Jurkat, Clone E6-1 (cell line): ENCODE measurements at regions not wholly inside any gene's neighbourhood (a gene's known extent, or its start where the extent isn't known, plus 50 kb on each side); places are given as distances from the start of the nearest gene placed in this dataset.

Source experiments
- DNase-seq: peaks from one replicate; pipeline ENCODE4 v3.0.0-alpha.2; 2011; ENCODE audit warnings: low read depth, low spot score
- H3K4me3 ChIP-seq: 2 replicates; pipeline ENCODE4 v1.5.1; 2011; ENCODE audit warnings: mild to moderate bottlenecking, low read length, control low read depth, moderate library complexity

DNA sequence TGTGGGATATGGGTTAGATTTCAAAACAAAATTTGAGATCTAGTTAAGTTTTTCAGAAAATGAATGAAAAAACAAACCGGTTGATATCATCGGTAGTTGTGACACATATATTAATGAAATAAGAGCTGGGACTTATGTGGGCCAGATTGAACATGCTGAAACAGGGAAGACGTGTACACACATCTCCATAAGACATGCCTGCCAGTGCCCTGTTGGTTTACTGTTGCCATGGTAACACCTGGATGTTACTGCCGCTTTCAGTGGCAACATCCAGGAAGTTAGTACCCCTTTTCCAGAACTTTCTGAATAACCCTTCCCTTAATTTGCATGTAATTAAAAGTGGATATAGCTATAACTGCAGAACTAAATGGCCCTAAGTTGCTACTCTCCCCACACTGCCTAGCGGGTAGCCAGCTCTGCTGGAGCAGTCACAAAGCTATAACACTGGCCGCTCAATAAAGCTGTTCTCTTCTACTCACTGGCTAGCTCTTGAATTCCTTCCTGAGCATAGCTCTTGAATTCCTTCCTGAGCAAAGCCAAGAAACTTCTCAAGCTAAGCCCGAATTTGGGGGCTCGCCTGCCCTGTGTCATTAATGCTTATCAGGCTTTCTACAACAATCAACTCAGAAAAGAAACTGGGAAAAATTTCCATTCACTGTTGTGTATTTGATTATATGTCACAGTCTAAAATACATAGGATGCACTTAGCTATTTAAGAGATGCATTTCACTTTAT is 776.3 kb upstream of the CDH7 start:
- H3K4me3 ChIP-seq = no peak overlapping the region
- no peak for DNase-seq

DNA sequence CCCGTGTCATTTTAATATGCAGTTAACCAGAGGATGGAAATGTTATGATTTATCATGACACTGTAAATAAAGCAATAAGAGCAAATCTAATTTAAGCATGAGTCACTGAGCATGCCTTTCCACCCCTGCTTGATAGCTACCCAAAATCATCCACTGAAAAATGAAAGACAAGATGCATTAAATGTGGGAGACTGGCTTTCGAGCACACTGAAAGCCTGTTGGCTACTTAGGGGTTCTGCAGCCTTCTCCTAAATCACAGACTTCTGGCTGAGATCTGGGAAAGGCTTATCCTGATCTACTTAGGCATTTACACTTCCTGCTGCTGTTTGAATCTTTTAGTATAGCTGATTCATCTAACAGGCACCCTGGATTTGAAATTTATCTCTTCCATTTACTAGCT is 778.3 kb upstream of the CDH7 start:
- DNase-seq = no peak

DNA sequence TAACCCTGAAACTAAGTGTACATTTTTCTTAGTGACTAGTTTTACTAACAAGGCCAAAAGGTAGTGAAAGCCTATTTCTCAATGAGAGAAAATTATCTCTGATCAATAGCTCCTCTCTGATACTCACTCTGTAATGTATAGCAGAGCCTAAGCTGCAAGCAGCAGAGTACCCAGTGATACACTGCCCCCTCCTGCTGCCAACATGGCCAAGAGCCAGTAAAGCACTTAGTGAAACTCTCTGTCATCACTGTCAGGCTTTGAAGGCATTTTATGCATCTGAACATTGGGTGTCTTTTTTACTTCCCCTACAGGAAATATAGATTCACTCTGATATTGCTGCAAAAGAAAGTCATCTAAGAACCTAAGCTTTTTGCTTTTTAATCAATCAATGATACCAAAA is 784.1 kb upstream of the CDH7 start:
- no peak for DNase-seq

More for the DNA sequence above, 778.3 kb upstream of the CDH7 start:
- no peak overlapping the region for H3K4me3 ChIP-seq

DNA sequence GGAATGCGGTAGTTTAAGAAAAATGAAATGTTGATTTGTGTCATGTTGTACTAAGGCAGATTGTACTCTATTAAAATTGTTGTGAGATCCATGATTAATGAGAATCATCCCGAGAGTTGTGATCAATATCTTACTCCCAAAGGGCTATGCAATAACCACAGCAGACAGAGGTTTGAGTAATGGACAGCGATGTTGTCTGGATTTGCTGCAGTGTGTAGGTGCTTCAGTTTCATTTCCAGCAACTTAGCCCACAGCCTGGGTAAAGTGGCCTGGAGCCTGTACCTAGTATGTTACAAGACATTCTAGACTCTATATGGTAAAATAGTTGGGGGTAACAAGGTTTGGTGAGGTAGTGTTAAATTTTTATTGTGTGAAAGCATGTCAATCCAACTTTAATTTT is 794.3 kb upstream of the CDH7 start:
- H3K4me3 ChIP-seq = no peak overlapping the region

More for the DNA sequence above, 784.1 kb upstream of the CDH7 start:
- H3K4me3 ChIP-seq = no peak overlapping the region

DNA sequence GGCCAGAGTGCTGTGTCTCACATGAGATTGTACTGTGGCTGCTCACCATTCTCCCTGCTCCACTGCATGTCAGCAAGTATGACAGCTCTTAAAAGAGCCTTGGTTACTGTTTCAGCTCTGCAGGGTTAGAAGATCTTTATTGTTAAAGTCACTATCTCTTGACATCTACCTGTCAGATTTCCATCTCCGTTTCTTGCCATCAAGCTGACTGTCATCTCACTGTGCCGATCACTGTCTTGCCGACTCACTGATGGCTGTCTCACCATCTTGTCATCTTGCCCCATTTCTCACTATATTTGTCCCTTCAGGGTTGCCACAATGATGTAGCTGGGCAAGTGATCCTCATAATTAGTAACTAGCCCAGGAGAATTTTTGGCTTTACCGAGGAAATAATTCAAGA is 800.9 kb upstream of the CDH7 start:
- DNase-seq = no peak
- no peak overlapping the region for H3K4me3 ChIP-seq

More for the DNA sequence above, 794.3 kb upstream of the CDH7 start:
- no peak for DNase-seq

DNA sequence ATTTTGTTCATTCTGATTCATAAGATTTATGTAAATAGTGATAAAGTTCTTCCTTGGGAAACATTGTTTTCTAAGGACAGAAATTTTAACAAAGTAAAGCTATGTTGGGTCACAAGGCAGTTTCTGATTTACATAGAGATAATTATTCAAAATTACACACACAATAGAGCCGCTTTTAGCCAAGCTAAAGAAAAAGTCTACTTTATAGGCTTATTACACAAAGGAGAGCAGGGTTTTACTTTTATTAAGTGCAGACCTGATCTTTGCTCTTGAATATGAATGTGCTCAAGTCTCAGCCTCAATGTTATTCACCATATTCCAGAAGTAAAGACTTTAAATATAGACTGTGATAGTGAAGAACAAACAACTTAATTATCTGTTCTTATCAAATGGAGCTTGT is 787.8 kb upstream of the LINC00305 start:
- DNase-seq = no peak
- no peak overlapping the region for H3K4me3 ChIP-seq

DNA sequence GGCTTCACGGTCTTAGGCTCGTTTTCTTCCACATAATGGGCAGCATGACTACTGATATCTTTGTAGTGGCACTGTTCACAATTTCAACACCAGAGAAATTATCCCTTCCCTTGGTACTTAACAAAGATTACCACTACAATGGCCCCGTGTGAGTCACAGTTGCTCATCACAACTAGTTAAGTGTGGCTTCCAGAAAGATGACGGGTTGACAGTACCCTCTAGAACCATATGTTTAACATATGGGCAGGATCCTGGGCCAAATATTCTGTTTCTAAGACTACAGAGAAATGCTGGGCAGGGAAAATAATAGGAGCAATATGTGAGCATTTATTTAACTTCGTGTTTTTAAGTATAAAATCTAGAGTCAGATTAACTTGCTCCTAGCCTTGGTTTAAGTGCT is 780.1 kb upstream of the LINC00305 start:
- DNase-seq = no peak
- H3K4me3 ChIP-seq = no peak overlapping the region

DNA sequence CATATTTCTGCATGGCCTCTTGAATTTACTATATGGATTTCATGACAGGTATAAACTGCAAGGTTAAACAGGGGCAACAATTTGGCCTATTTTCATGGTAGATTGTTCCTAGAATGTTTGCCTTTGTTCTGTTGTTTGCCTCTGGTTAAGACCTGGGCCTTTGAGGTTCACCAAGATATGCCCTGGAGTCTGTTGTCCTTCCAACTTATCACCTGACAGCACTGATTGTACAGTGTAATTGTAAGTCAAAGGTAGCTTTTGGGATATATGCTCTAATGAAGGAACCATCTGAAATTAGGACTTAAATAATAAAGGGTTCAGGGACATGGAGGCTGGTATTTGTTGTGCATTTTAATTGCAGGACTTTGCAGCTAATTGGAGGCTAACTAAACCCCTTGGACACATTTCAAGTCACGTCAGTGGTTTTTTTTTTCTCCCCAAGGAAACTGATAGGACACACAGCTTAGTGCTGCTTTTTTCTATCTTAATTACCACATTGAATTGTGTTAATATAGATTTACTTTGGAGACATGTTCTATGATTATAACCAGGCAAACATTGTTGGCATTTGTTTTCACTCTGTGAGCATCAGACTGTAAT is 771.2 kb upstream of the LINC00305 start:
- H3K4me3 ChIP-seq = no peak overlapping the region
- DNase-seq = no peak

DNA sequence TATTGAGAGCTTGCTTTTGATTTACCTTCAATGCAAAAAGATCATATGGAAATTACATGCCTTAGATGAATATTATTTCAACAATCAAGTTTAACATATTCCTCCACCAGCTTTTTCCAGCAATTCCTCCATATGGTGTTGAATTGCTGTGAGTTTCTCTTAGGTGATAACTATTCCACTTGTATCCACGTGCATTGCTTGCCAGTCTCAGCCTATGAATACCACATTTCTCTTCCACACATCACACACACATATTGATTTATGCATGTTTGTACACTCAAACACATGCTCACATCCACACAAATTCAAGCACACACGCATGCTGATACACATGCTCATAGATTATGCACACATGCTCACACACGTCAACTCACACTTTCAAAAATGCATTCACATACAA is 770.0 kb upstream of the LINC00305 start:
- no peak for DNase-seq
- no peak overlapping the region for H3K4me3 ChIP-seq

DNA sequence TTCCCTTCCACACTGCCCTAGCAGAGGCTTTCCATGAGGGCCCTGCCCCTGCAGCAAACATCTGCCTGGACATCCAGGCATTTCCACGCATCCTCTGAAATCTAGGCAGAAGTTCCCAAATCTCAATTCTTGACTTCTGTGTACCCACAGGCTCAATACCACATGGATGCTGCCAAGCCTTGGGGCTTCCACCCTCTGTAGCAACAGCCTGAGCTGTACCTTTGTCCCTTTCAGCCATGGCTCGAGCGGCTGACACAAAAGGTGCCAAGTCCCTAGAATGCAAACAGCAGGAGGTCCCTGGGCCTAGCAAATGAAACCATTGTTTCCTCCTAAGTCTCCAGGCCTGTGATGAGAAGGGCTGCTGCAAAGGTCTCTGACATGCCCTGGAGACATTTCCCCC is 744.5 kb upstream of the LINC00305 start:
- no peak overlapping the region for H3K4me3 ChIP-seq
- no peak for DNase-seq

DNA sequence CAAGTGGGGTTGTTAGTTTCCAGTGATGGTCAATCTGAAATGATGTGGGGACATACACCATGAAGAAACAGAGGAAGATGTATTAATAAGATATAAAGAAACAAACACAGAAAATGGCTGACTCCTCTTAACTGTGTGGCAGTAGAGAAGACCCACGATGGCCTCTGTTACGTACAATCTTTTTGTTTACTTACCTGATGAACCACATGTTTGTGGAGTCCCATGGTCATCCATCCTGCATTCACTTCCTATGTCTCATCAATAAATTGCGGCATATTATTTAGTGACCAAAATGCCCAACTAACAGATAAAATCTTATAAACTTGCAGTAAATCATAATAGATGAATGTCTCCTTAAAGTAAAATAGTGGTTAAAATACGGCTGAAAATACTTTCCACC is 740.1 kb upstream of the LINC00305 start:
- no peak for DNase-seq
- H3K4me3 ChIP-seq = no peak overlapping the region

DNA sequence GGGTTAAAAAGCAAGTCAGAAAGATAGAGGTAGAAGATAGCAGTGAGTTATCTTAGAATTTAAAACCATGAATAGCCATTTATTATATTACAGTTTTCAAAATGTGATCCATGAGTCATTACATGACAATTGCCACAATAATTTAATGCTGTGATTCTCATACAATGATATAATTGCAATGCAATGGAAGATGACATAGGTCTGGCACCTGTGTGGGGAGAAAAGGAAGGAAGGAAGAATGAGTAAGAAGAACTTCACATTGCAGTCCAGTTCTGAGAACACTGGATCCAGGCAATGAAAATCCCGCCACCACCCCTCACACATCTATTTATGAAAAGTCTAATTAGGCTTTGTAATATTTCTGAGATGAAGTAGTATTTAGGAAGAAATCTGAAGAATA is 738.1 kb upstream of the LINC00305 start:
- no peak for DNase-seq
- H3K4me3 ChIP-seq = no peak overlapping the region

DNA sequence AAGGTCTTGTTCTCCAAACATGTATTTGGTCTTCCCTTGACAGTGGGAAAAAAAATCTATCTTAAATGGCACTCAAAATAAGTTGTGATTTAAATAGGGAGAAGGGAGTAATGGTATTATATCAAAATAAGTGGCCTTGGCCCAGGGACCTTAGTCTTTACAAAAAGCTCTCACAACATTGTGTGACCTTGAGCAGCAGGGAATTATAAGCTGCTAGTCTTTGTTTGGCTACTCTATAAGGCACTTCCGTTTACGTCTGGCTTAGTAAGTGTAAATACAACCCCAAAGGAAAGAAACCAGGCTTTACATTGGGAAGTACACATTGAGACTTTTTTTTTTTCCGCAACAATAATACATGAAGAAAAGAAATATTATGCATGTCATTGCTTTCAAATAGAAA is 734.0 kb upstream of the LINC00305 start:
- H3K4me3 ChIP-seq = no peak overlapping the region
- DNase-seq = no peak

DNA sequence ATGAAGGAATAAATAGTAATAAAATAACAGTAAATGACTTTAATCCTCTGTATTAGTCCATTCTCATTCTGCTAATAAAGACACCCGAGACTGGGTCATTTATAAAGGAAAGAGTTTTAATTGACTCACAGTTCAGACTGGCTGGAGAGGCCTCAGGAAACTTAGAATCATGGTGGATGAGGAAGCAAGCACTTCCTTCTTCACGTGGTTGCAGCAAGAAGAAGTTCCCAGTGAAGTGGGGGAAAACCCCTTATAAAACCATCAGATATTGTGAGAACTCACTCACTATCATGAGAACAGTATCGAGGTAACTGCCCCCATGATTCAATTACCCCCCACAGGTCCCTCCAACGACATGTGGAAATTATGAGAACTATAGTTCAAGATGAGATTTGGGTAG is 727.9 kb upstream of the LINC00305 start:
- H3K4me3 ChIP-seq = no peak overlapping the region
- no peak for DNase-seq

DNA sequence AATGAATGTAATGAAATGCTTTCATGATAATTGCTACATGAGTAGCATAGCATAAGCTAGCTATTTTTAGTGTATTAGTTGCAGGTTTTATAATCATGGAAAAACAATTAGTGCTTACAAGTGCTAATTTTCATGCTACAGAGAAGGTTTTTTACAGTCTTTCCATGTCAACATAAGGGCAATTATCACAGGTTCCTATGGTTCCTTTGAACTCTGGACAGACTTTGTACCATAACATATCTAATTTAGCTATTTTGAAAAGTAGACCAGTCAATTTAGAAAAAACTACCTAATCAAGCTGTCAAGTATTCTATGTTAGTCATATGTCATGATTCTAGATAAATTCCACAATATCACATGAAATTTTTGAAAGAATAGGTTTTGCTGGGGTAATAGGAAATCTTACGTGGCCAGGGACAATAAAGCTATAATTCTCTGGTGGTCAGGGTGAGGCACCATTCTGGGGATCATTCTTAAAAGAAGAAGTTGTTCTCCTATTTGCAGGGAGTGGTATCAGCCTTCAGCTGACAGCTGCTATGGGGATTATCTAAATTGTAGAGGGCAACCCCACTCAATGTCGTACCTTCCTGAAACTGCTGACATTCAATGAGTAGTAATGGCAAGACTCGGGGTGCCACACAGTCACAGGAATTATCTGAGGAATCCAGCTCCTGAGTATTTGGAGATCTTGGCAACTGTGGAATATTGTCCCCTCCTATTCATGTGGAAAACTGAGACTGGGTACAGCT is 724.0 kb upstream of the LINC00305 start:
- no peak overlapping the region for H3K4me3 ChIP-seq
- no peak for DNase-seq

DNA sequence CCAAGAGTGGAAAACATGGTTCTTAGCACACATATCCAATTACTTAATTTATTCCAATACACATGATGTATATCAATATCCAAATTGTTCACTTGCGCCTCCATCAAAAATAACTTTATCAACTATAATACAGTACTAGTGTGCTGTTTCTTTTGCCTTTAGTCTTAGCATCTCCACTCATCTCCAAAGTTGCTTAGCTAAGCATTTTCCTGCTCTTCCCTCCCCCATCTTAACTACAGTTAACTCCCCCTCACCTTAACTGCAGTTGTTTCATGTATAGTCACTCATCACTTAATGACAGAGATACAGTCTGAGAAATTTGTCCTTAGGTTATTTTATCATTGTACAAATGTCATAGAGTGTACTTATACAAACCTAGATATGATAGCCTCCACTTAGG is 705.2 kb upstream of the LINC00305 start:
- no peak for DNase-seq
- H3K4me3 ChIP-seq = no peak overlapping the region

DNA sequence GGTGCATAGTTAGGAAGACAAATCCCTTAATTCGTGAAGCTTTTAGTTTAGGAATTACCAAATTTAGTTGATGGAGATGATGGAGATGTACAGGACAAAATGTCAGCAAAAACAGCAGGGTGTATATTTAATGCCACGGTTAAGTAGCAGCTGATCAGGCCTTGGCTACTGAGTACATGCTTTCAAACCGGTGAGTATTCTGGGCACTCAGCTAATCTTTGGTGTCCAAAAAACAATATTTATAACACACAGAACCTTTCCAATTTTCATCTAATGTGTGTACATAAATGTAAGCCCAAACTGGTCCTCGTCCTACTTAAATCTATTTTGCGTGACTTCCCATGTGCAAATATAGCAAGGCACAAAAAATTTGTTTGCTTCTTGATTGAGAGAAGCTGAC is 703.4 kb upstream of the LINC00305 start:
- H3K4me3 ChIP-seq = no peak overlapping the region
- DNase-seq = no peak

DNA sequence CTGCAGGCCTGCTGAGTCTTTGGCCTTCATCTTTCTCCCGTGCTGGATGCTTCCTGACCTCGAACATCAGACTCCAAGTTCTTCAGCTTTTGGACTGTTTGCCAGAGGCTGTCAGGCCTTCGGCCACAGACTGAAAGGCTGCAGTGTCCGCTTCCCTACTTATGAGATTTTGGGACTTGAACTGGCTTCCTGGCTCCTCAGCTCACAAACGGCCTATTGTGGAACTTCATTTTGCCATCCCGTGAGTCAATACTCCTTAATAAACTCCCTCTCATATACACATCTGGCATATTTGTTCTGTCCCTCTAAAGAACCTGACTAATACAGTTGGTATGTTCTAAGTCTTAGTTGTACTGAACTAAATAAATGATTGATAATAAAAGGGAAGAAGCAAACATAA is 702.8 kb upstream of the LINC00305 start:
- DNase-seq = no peak
- H3K4me3 ChIP-seq = no peak overlapping the region

DNA sequence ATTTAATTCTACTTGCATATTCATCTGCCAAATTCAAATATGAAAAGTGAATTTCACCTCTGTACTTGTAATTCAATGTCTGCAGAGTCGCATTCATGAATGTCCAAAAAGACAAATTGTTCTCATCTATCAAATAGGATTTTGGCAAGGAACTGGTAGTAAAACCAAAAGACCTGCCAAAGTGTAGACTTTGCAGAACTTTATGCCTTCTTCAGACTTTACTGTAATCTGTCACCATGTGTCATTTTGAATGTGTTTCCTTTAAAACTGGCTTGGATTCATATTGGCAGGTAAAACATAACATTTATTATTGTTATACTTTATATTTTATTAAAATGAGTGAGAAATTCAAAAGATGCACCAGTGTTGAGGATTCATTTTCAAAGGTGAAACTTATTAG is 701.9 kb upstream of the LINC00305 start:
- no peak for DNase-seq
- H3K4me3 ChIP-seq = no peak overlapping the region

DNA sequence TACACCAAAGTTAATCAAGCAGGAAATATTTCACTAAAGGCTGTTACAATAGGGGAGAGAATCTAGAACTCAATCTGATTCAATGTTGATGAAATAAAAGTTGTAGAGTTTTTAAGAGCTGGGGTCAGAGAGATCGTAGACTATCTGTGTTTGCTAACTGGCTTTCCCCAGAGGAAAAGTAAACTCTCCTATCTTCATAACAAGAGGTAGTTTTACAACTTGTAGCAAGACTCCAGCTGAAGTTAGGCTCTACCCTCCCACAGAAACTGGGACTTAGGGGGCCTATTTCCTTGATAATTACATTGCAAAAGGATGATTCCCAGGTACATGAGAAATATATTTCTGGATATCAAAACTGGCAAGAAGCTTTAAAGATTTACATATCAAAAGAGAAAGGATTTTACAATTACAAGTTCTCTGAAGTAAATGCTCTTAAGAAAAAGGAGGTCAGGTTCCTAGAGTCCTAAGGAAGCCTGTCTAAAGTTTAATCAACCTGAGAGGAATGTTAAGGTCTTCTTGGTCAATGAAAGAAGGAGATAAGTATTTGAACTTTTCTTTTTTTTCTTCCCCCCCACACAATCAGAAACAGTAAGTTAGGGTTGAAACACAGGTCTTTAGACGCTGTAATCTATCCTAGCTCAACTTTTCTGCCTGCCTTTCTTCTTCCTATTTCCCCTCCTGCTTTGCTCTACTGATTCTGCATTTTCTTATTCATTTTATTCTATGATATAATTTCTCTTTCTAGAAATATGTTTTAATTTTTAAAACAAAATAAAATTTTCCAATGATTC is 692.2 kb upstream of the LINC00305 start:
- no peak for DNase-seq
- H3K4me3 ChIP-seq = no peak overlapping the region
